Hepatocyte (in vitro differentiated cells): ENCODE measurements at regions not wholly inside any gene's neighbourhood (a gene's known extent, or its start where the extent isn't known, plus 50 kb on each side); places are given as distances from the start of the nearest gene placed in this dataset.

Experiments used
- EZH2 ChIP-seq: fragments of 200-600 bp; sonication (generic); IDR thresholded peaks from 2 replicates; pipeline ENCODE4 v1.6.1; 2016; ENCODE audit warnings: antibody characterized with exemption, mild to moderate bottlenecking, borderline replicate concordance
- EZH2phosphoT487 ChIP-seq: fragments of 200-600 bp; sonication (generic); IDR thresholded peaks from one replicate; pipeline ENCODE4 v1.6.1; 2018; ENCODE audit warnings: antibody characterized with exemption, mild to moderate bottlenecking, low read depth, moderate library complexity; ENCODE audit not compliant: unreplicated experiment, severe bottlenecking
- TF ChIP-seq, protein P1 (sequence below): fragments of 200-600 bp; sonication (generic); IDR thresholded peaks from 2 replicates; pipeline ENCODE4 v1.5.1; 2016; ENCODE audit warnings: antibody characterized with exemption, mild to moderate bottlenecking; ENCODE audit not compliant: poor library complexity

- TF ChIP-seq, protein P1, sequence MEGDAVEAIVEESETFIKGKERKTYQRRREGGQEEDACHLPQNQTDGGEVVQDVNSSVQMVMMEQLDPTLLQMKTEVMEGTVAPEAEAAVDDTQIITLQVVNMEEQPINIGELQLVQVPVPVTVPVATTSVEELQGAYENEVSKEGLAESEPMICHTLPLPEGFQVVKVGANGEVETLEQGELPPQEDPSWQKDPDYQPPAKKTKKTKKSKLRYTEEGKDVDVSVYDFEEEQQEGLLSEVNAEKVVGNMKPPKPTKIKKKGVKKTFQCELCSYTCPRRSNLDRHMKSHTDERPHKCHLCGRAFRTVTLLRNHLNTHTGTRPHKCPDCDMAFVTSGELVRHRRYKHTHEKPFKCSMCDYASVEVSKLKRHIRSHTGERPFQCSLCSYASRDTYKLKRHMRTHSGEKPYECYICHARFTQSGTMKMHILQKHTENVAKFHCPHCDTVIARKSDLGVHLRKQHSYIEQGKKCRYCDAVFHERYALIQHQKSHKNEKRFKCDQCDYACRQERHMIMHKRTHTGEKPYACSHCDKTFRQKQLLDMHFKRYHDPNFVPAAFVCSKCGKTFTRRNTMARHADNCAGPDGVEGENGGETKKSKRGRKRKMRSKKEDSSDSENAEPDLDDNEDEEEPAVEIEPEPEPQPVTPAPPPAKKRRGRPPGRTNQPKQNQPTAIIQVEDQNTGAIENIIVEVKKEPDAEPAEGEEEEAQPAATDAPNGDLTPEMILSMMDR, result no peak
- TF ChIP-seq EZH2 (no peak), EZH2phosphoT487 (no peak)
These were observed 148.6 kb downstream of the COPS8 start for GRCh38 chr2:237234268-237234667.
